KMS-11 (cell line): ENCODE measurements at regions not wholly inside any gene's neighbourhood (a gene's known extent, or its start where the extent isn't known, plus 50 kb on each side); places are given as distances from the start of the nearest gene placed in this dataset.

Experiments
- H2AFZ ChIP-seq: fragments of 200-600 bp; sonication (generic); 2 replicates; pipeline ENCODE4 v1.6.1; 2016; ENCODE audit warnings: antibody characterized with exemption, mixed run types, low read depth
- H3K27ac ChIP-seq: fragments of 200-600 bp; sonication (generic); 2 replicates; pipeline ENCODE4 v1.6.1; 2016; ENCODE audit warnings: mild to moderate bottlenecking, mixed run types
- H3K27me3 ChIP-seq: fragments of 200-600 bp; sonication (generic); 2 replicates; pipeline ENCODE4 v1.6.1; 2017; ENCODE audit warnings: mild to moderate bottlenecking, low read depth, mixed run types, moderate library complexity; ENCODE audit not compliant: insufficient read depth
- H3K36me3 ChIP-seq: fragments of 200-600 bp; sonication (generic); 2 replicates; pipeline ENCODE4 v1.6.1; 2017; ENCODE audit warnings: mild to moderate bottlenecking, mixed run types; ENCODE audit not compliant: insufficient read depth
- H3K4me1 ChIP-seq: fragments of 200-600 bp; sonication (generic); 2 replicates; pipeline ENCODE4 v1.6.1; 2016; ENCODE audit warnings: mild to moderate bottlenecking, low read depth, mixed run types; ENCODE audit not compliant: poor library complexity, severe bottlenecking
- H3K4me2 ChIP-seq: fragments of 200-600 bp; sonication (generic); 2 replicates; pipeline ENCODE4 v1.7.0; 2016; ENCODE audit warnings: mild to moderate bottlenecking, mixed run types
- H3K4me3 ChIP-seq: fragments of 200-600 bp; sonication (generic); IDR thresholded peaks from 2 replicates; pipeline ENCODE4 v1.6.1; 2017; ENCODE audit warnings: low read depth, low read length, mixed read lengths; ENCODE audit not compliant: insufficient read depth
- H3K79me2 ChIP-seq: fragments of 200-600 bp; sonication (generic); 2 replicates; pipeline ENCODE4 v1.6.1; 2016; ENCODE audit warnings: low read depth, mixed run types; ENCODE audit not compliant: insufficient read depth
- H3K9ac ChIP-seq: fragments of 200-600 bp; sonication (generic); 2 replicates; pipeline ENCODE4 v1.6.1; 2016; ENCODE audit warnings: mild to moderate bottlenecking, mixed run types
- H4K20me1 ChIP-seq: fragments of 200-600 bp; sonication (generic); 2 replicates; pipeline ENCODE4 v1.6.1; 2016; ENCODE audit warnings: mild to moderate bottlenecking, mixed run types; ENCODE audit not compliant: insufficient read depth
- TF ChIP-seq, protein P1 (sequence below): fragments of 200-600 bp; sonication (generic); conservative IDR thresholded peaks from 2 replicates; pipeline ENCODE4 v1.6.1; 2017; ENCODE audit warnings: low read depth, mild to moderate bottlenecking, antibody characterized with exemption, low read length, moderate library complexity, mixed read lengths

DNA sequence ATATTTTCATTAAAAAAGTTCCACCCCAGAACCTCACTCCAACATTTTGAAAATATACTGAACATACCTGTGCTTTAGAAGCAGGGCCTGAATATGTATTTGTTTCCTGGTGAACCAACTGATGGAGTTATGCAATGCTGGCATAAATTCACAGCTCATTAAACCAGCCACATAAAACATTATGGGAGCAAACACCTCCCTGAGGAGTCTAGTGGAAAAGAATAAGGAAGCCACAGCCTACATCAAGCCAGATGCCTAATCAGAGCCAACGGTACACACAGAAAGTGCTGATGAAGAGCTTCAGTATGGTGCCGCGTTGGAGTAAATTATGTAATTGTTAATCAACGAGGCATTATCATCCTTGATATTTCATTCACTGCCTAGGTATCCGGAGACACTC, 199.5 kb downstream of the AJAP1 start:
- no peaks in the 10 kb centered on the region for H3K4me1 ChIP-seq
- H3K36me3 ChIP-seq: no peaks in the 10 kb centered on the region
- H3K79me2 ChIP-seq: no peaks in the 10 kb centered on the region
- no peak overlapping the region for H3K9ac ChIP-seq
- H3K4me3 ChIP-seq: no peak overlapping the region
- no peak overlapping the region for H3K4me2 ChIP-seq
- no peaks in the 10 kb centered on the region for H3K27me3 ChIP-seq
- no peak overlapping the region for H3K27ac ChIP-seq
- H2AFZ ChIP-seq: no peak overlapping the region
- no peaks in the 10 kb centered on the region for H4K20me1 ChIP-seq
- TF ChIP-seq, protein P1, sequence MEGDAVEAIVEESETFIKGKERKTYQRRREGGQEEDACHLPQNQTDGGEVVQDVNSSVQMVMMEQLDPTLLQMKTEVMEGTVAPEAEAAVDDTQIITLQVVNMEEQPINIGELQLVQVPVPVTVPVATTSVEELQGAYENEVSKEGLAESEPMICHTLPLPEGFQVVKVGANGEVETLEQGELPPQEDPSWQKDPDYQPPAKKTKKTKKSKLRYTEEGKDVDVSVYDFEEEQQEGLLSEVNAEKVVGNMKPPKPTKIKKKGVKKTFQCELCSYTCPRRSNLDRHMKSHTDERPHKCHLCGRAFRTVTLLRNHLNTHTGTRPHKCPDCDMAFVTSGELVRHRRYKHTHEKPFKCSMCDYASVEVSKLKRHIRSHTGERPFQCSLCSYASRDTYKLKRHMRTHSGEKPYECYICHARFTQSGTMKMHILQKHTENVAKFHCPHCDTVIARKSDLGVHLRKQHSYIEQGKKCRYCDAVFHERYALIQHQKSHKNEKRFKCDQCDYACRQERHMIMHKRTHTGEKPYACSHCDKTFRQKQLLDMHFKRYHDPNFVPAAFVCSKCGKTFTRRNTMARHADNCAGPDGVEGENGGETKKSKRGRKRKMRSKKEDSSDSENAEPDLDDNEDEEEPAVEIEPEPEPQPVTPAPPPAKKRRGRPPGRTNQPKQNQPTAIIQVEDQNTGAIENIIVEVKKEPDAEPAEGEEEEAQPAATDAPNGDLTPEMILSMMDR: no peak

DNA sequence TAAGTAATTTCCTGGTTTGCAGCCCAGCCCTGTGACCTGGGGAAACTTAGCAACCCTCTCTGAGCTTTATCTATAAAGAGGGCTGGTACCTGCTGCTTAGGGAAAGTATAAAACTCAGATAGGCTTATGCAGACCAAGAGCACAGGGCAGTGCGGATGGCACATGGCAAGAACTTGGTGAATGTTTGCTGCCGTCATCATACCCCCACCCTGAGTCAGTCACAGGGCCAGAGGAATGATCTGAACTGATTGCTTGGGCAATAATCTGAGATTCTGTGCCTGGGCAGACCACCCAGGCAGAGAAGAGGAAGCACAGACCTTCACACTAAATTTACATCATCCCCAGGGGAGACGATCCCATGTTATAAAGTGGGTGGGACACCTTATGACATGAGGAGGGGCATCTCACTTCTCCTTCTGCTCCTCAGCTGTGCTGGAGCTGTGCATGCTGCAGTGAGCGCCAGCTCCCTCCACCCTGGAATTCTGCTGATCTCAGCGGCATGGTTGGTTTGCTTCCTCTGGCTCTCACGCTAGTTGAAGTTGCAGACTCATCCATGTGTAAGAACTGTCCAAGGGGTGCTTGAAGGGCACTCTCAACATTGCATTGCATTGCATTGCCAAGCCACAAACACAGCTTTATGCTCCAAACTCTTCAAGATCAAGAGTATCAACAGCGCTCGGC, 197.1 kb downstream of the AJAP1 start:
- no peaks in the 10 kb centered on the region for H3K36me3 ChIP-seq
- no peak overlapping the region for H3K4me2 ChIP-seq
- H3K4me3 ChIP-seq: no peak overlapping the region
- H3K79me2 ChIP-seq: no peaks in the 10 kb centered on the region
- H2AFZ ChIP-seq: no peak overlapping the region
- H4K20me1 ChIP-seq: no peaks in the 10 kb centered on the region
- no peak overlapping the region for H3K9ac ChIP-seq
- H3K27me3 ChIP-seq: no peaks in the 10 kb centered on the region
- H3K4me1 ChIP-seq: no peaks in the 10 kb centered on the region
- TF ChIP-seq, protein P1: no peak
- no peak overlapping the region for H3K27ac ChIP-seq

DNA sequence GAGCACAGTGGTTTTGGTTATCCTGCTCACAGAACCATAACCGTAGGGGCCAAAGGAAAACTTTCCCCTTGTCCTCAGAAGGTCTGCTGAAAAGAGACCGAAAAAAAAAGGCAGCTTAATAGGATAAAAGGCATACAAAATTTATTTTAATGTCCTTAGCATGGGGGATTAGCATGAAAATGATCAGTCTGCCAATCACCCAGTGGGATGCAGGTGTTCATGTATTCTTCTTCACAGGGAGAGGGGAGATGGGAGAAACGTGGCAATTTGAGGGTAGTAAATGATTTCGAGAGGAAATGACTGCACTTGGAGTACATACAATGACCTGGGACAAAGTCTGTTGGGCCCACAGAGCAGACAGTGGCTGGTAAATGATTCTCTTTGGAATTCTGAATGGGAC, 194.0 kb downstream of the AJAP1 start:
- H3K36me3 ChIP-seq: no peaks in the 10 kb centered on the region
- TF ChIP-seq, protein P1: no peak
- H2AFZ ChIP-seq: no peak overlapping the region
- H3K4me1 ChIP-seq: no peaks in the 10 kb centered on the region
- H4K20me1 ChIP-seq: no peaks in the 10 kb centered on the region
- H3K4me2 ChIP-seq: no peak overlapping the region
- no peak overlapping the region for H3K27ac ChIP-seq
- H3K79me2 ChIP-seq: no peaks in the 10 kb centered on the region
- H3K9ac ChIP-seq: no peak overlapping the region
- no peaks in the 10 kb centered on the region; the same call in 1 of the 2 replicates for H3K27me3 ChIP-seq
- H3K4me3 ChIP-seq: no peak overlapping the region

DNA sequence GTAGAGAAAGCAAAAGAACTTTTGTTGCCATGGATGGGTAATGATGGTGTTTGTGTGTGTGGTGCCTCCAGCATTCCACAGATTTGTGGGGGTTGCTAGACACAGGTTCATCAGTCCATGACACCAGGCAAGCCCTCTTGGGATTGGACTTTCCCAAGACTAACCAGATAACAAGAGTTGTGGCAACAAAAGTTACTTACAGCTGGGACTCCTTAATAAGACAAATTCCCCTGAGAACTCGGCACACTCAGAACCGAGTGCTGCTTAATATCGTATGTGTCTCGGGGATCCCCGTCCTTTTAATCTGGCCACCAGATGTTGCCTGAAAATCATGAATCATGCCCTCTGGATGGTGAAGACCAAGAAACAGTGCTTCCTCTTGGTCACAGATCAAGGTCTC, 193.3 kb downstream of the AJAP1 start:
- no peak overlapping the region for H3K9ac ChIP-seq
- no peaks in the 10 kb centered on the region for H3K4me1 ChIP-seq
- no peak overlapping the region for H3K4me3 ChIP-seq
- H3K4me2 ChIP-seq: no peak overlapping the region
- H3K27ac ChIP-seq: no peak overlapping the region
- TF ChIP-seq, protein P1: no peak
- H3K36me3 ChIP-seq: no peaks in the 10 kb centered on the region
- no peaks in the 10 kb centered on the region for H3K79me2 ChIP-seq
- no peaks in the 10 kb centered on the region; the same call in 1 of the 2 replicates for H3K27me3 ChIP-seq
- H4K20me1 ChIP-seq: no peaks in the 10 kb centered on the region
- no peak overlapping the region for H2AFZ ChIP-seq
